Anterior cingulate cortex (tissue), 58 donors: ENCODE measurements at regions not wholly inside any gene's neighbourhood (a gene's known extent, or its start where the extent isn't known, plus 50 kb on each side); places are given as distances from the start of the nearest gene placed in this dataset.
A peak's percentile ranks its signal among the peaks of the same experiment; 100 is the strongest.

Experiments
- DNase-seq, 58 donors: peaks; one replicate each; lab custom pipeline; 2025; lab: John Stamatoyannopoulos, UW

- DNase-seq, result no peak
These were observed 404.1 kb downstream of the SHANK2 start for GRCh38 chr11:70848243-70848750.

DNA sequence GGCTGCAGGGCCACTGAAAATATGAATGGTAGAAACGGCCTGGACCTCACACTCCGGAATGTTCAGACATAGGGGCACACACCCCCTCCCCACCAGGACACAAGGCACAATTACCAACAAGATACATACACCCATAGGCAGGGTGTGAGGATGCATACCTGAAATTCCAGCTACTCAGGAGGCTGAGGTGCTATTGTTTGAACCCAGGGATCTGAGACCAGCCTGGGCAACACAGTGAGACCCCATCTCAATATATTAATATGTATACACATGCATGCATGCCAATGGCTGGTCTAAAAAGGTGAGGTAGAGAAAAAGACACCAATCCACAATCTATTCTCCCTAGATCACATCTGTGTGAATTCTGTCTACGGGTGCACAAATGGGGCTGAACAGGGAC is 403.3 kb downstream of the SHANK2 start:
- no peak for DNase-seq

GRCh38 chr11:70851308-70851707 is 401.1 kb downstream of the SHANK2 start:
- DNase-seq, result no peak

DNA sequence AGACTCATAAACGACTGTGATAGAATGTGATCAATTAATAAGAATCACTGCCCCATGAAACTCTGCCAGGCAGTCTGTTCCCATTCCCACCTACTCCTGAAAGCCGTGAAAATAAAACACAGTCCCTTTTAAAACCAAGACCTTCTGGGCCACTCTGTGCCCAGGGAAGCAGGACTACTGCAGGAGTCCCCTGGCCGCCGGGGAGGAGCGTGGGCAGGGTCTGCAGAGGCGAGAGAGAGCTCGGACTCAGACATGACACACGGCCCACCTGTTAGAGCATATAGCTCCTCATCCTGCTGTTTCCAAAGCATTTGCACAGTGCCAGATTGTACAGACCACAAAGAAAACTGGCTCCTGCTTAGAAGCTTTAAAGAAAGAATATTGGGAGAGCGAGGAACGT is 400.5 kb downstream of the SHANK2 start:
- no peak for DNase-seq

DNA sequence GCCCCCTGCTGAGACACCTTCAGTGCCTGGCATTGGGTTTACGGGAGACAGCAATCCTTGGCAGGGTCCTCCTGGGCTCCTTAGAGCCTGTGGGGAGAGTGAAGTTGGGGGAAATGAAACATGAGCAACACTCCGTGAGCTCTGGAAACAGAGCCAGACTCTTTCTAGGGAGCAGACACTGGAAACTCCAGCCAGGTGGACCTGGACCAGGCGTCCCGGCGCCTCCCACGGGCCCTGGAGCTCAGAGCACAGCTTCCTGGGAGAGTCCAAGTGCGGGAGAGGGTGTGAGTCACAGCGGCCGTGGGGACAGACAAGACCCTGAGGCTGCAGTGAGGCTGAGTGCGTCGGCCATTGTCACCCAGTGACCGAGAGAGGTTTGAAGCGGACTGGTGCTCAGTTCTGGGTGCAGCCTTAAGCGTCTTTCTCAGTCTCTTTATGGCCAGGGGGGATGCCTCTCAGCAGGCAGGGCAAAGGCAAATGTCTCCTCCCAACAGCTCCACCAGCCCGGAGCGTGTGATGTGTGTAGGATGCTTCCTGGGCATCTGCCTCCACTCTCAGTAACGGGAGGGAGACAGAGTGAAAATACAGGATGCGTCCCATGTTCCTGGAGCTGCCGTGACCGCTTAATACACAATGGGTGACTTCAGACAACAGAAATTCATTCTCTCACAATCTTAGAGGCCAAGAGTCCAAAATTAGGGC is 399.2 kb downstream of the SHANK2 start:
- DNase-seq, result peak in 21 of 58 donors; percentile 8 to 70 (median 29)

DNA sequence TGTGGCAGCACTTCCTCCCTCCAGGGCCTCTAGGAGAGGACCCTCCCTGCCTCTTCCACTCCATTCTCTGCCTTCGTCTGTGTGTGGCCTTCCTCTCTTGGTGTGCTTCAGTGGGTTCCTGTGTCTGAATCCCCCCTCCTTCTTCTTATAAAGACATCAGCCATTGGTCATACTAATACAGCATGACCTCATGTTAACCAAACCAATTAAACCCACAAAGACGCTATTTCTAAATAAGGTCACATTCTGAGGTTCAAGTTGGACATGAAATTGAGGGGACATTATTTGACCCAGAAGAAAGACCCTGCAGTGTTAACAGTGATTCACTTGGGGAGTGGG is 398.6 kb downstream of the SHANK2 start:
- no peak for DNase-seq

DNA sequence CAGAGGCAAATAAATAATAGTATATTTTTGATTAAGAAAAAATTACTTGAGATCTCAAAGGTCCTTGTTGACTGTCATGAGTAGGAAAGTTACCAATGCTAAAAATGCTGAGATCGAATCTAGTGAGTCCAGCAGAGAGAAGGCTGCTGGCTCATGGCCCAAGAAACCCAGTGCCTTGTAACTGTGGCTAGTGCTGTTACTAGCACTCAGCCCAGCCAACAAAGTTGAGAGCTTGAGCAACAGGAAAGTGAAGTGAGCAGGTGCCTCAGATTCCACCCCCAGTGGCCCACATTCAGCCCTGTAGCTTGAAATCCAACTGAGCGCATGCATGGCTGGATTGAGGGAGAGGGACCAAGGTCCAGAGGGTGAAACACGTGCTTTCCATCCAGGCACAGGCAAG is 398.2 kb downstream of the SHANK2 start:
- DNase-seq, result no peak

DNA sequence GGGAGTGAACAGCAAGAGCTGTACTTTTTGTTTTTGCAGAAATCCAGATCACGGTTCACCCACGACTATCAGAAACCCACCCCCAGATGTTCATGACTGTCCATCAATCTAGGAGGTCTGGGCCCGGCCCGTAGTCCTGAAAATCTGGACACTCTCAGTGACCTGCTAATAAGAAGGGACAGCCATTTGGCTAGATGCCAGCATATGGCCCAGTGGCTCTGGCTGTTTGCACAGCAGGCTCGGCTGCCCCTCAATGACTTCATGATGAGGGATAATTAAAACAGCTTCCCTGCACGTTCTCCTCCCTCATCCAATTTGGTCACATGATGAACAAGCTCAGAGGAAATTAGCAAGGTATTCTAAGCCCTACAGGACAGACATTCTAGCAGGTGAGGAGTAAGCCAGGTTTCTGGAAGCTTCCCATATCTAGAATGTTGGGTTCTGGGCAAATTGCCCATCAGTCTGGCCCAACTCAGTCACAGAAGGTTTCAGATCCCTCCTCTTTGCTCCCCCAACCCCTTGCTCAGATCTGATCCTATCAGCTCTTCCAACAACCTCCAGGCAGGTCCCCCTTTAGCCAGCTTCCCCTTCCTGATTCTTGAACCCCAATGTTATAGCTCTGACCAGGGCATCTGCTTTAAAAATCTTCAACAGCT is 397.3 kb downstream of the SHANK2 start:
- DNase-seq, result no peak

DNA sequence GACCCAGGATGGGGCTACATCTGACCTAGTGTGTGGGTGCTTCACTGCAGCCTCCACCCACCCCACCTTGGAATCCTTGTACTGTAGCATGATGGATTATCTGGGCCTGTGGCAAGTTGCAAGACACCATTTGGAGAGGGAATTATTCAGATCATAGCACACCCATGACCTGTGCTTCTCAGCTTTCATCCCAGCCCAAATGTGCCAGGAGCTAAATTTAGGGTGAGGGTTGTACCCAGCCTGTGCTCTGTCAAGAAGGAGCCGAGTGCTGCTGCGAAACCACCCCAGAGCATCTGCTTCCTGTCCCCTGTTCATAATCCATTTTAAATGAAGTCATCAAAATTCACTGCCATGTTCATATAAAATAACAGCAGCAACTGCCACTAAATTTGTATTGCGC is 394.5 kb downstream of the SHANK2 start:
- DNase-seq, result no peak

DNA sequence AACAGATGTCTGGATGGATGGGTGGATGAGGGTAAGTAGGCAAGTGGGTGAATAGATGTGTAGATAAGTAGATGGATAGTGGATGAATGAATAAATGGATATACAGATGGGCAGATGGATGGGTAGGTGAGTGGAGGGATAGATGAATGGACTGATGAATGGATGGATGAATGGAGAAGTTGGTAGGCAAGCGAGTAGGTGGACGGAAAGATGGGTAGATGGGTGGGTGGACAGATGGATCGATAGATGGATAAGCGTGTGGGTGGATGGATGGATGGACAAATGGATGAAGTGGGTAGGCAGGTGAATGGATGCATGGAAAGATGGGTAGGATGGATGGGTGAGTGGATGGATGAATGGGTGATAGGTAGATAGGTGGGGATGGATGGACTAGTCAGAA is 393.2 kb downstream of the SHANK2 start:
- DNase-seq, result no peak

GRCh38 chr11:70860888-70861287 is 391.5 kb downstream of the SHANK2 start:
- DNase-seq, result no peak

- DNase-seq, result no peak
These were observed 390.8 kb downstream of the SHANK2 start for GRCh38 chr11:70861559-70861958.

GRCh38 chr11:70862093-70862492 is 390.3 kb downstream of the SHANK2 start:
- no peak for DNase-seq

DNA sequence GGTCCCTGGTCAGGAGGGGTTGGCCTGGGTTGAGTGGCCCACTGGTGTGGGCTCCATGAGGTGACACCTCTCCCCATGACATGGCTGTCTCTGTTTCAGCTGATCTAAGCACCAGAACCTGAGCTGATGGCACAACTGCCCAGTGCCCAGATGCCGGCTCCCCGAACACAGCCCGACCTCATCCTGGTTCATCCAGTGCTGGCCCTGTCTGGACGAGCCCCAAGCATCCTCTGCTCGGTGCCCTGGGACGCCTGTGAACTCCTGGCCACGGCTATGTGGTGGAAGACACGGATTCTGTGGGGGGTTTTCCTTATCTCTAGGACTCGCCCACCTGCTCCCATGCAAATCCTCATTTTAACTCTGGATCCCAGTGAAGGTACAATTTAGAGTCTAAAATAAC is 389.2 kb downstream of the SHANK2 start:
- no peak for DNase-seq

- DNase-seq, result peak in 2 of 58 donors; percentile 32 to 46
These were observed 388.4 kb downstream of the SHANK2 start for GRCh38 chr11:70863993-70864392.

DNA sequence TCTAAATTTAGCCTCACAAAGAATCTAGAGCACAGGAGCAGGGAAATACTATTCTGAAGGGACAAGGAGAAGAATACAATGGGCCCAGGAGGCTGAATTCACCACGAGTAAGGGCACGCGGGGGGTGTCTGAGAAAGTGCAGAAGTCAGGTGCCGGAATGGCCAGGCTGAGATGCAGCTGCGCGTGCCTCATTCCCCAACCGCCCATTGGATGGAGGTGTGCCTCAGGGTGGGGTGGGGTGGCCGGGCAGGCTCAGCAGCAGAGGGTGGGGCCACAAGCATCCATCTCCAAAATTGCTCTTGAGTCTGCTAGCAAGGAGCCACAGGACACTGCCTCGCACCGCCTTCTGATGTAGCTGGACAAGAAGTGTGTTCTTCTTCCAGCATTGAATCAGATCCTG is 387.0 kb downstream of the SHANK2 start:
- DNase-seq, result no peak

GRCh38 chr11:70866834-70867233 is 385.5 kb downstream of the SHANK2 start:
- DNase-seq, result no peak

DNA sequence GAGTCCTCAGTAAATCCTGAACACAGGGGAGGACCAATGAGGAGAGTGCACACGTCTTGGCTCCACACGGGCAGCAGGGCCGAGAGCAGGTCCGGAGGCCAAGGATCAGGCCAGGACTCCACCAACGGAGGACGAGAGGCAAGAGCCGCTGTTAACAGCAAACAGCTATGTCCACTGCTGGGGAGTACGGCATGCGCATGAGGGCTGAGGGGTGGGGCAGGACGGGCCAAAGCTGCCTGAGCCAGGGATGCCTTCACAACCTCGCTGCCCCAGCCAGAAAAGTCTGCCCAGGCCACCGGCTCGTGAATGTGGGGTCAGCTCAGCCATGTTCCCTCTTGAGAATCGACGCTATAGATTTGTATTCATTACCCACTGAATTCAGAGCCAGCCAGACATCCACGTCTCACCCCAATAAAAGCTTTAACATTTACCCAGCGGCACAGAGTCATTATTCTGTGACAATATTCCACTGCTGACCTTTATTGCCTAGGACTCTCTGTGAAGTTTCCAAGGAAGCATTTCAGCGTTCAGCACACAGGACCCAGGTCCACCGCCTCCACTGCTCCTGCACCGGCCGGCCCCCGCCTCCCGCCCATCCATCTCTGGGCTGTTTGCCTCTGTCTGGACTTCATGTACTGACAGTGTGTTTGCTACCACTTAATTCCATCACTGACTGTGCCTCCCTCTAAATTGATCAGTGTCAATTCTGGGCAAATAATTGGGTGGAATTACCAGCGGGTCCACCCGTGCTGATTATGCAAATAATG is 384.9 kb downstream of the SHANK2 start:
- DNase-seq, result no peak

- DNase-seq, result no peak
These were observed 384.0 kb downstream of the SHANK2 start for GRCh38 chr11:70868341-70868885.

- no peak for DNase-seq
These were observed 383.3 kb downstream of the SHANK2 start for GRCh38 chr11:70869054-70869453.

DNA sequence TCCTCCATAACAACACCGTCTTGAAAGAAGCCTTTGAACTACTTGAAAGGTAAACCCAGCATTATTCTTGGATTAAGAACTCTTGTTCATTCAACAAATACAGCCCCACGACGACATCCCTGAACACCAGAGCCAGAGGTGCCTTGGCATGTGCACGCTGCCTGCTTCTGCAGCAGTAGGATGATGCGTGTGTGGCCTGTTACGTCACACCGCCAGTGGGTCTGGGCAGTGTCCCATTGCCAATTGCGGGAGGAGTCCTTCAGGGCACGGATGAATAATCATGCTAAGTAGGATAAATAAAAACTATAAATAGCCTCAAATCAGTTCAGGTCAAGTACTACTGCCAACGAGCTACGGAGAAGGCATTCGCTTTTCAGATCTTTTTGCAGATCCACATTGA is 380.5 kb downstream of the SHANK2 start:
- no peak for DNase-seq
